Neural progenitor cell (in vitro differentiated cells): ENCODE measurements at regions not wholly inside any gene's neighbourhood (a gene's known extent, or its start where the extent isn't known, plus 50 kb on each side); places are given as distances from the start of the nearest gene placed in this dataset.

ENCODE experiments used
- DNase-seq: peaks from one replicate; pipeline ENCODE4 v3.0.0-alpha.2; 2016; ENCODE audit warnings: low spot score
- H2AFZ ChIP-seq: fragments of 200-600 bp; sonication (generic); replicated peaks from 2 replicates; pipeline ENCODE4 v1.6.1; 2016; ENCODE audit warnings: antibody characterized with exemption
- H3F3A ChIP-seq: fragments of 200-600 bp; sonication (generic); 2 replicates; pipeline ENCODE4 v1.6.1; 2016; ENCODE audit warnings: antibody characterized with exemption, low read depth
- H3K27ac ChIP-seq: fragments of 200-600 bp; sonication (generic); 2 replicates; pipeline ENCODE4 v1.5.1; 2016; ENCODE audit warnings: mild to moderate bottlenecking
- H3K27me3 ChIP-seq: fragments of 200-600 bp; sonication (generic); 2 replicates; pipeline ENCODE4 v1.6.1; 2016; ENCODE audit warnings: mild to moderate bottlenecking, moderate library complexity
- H3K36me3 ChIP-seq: fragments of 200-600 bp; sonication (generic); 2 replicates; pipeline ENCODE4 v1.5.1; 2016
- H3K4me1 ChIP-seq: fragments of 200-600 bp; sonication (generic); 2 replicates; pipeline ENCODE4 v1.6.1; 2016; ENCODE audit warnings: mixed run types
- H3K4me2 ChIP-seq: fragments of 200-600 bp; sonication (generic); 2 replicates; pipeline ENCODE4 v1.6.1; 2016
- H3K4me3 ChIP-seq: fragments of 200-600 bp; sonication (generic); 2 replicates; pipeline ENCODE4 v1.5.1; 2016
- H3K79me2 ChIP-seq: fragments of 200-600 bp; sonication (generic); 2 replicates; pipeline ENCODE4 v1.6.1; 2016; ENCODE audit warnings: low read depth
- H3K9ac ChIP-seq: fragments of 200-600 bp; sonication (generic); 2 replicates; pipeline ENCODE4 v1.6.1; 2016
- H3K9me3 ChIP-seq: fragments of 200-600 bp; sonication (generic); 2 replicates; pipeline ENCODE4 v1.5.1; 2016; ENCODE audit warnings: low read depth
- H4K20me1 ChIP-seq: fragments of 200-600 bp; sonication (generic); 2 replicates; pipeline ENCODE4 v1.6.1; 2016; ENCODE audit warnings: low read depth
- H3K27ac Mint-ChIP-seq: 3 replicates; pipeline ENCODE4 v1.8.0; 2021; ENCODE audit warnings: mixed read lengths
- H3K27me3 Mint-ChIP-seq: 2 replicates; pipeline ENCODE4 v1.8.0; 2022; ENCODE audit warnings: low read depth, mild to moderate bottlenecking, inconsistent platforms, moderate library complexity, mixed read lengths; ENCODE audit not compliant: insufficient read depth
- H3K36me3 Mint-ChIP-seq: 3 replicates; pipeline ENCODE4 v1.8.0; 2021; ENCODE audit warnings: mixed read lengths
- H3K4me1 Mint-ChIP-seq: 3 replicates; pipeline ENCODE4 v1.8.0; 2021; ENCODE audit warnings: mixed read lengths
- H3K4me3 Mint-ChIP-seq: 3 replicates; pipeline ENCODE4 v1.8.0; 2021; ENCODE audit warnings: mild to moderate bottlenecking, moderate library complexity, mixed read lengths
- H3K9me3 Mint-ChIP-seq: 3 replicates; pipeline ENCODE4 v1.8.0; 2020; ENCODE audit warnings: mixed read lengths
- CTCF ChIP-seq: fragments of 200-600 bp; sonication (generic); IDR thresholded peaks from 2 replicates; pipeline ENCODE4 v1.5.1; 2017; ENCODE audit warnings: antibody characterized with exemption, mild to moderate bottlenecking
- EZH2 ChIP-seq: fragments of 200-600 bp; sonication (generic); IDR thresholded peaks from 2 replicates; pipeline ENCODE4 v1.6.1; 2017; ENCODE audit warnings: antibody characterized with exemption, mild to moderate bottlenecking, moderate library complexity
- EZH2phosphoT487 ChIP-seq: fragments of 200-600 bp; sonication (generic); IDR thresholded peaks from 2 replicates; pipeline ENCODE4 v1.6.1; 2017; ENCODE audit warnings: antibody characterized with exemption

GRCh38 chr4:44848466-44848865 lies 122.1 kb upstream of the GNPDA2 start:
- Histone ChIP-seq H3K27me3 (no peaks in the 10 kb centered on the region), H2AFZ (no peak overlapping the region), H3K27ac (no peak overlapping the region), H3K79me2 (no peaks in the 10 kb centered on the region), H3K4me3 (no peak overlapping the region), H3K4me2 (no peak overlapping the region), H3K4me1 (no peaks in the 10 kb centered on the region), H3F3A (no peaks in the 10 kb centered on the region), H4K20me1 (no peaks in the 10 kb centered on the region), H3K36me3 (no peaks in the 10 kb centered on the region), H3K9ac (no peak overlapping the region), H3K9me3 (no peaks in the 10 kb centered on the region)
- Mint-ChIP-seq H3K4me3 (no peak overlapping the region), H3K36me3 (no peaks in the 10 kb centered on the region), H3K27me3 (no peaks in the 10 kb centered on the region), H3K9me3 (peaks cover 6% of the 10 kb centered on the region), H3K4me1 (no peaks in the 10 kb centered on the region), H3K27ac (no peak overlapping the region)
- TF ChIP-seq CTCF (no peak), EZH2 (no peak), EZH2phosphoT487 (no peak)
- DNase-seq: no peak

GRCh38 chr4:44845993-44846392 lies 119.6 kb upstream of the GNPDA2 start:
- no peaks in the 10 kb centered on the region for H3K9me3 Mint-ChIP-seq
- no peaks in the 10 kb centered on the region for H3K9me3 ChIP-seq
- no peaks in the 10 kb centered on the region for H3K4me1 ChIP-seq
- H3K79me2 ChIP-seq: no peaks in the 10 kb centered on the region
- H3K4me3 ChIP-seq: no peak overlapping the region
- H3K27ac ChIP-seq: no peak overlapping the region
- H4K20me1 ChIP-seq: no peaks in the 10 kb centered on the region
- H2AFZ ChIP-seq: no peak overlapping the region
- H3K27me3 ChIP-seq: no peaks in the 10 kb centered on the region
- H3K9ac ChIP-seq: no peak overlapping the region
- no peak for DNase-seq
- no peaks in the 10 kb centered on the region for H3K4me1 Mint-ChIP-seq
- H3K4me3 Mint-ChIP-seq: no peak overlapping the region
- H3K27me3 Mint-ChIP-seq: no peaks in the 10 kb centered on the region
- no peaks in the 10 kb centered on the region for H3F3A ChIP-seq
- no peak overlapping the region for H3K27ac Mint-ChIP-seq
- no peak overlapping the region for H3K4me2 ChIP-seq
- no peaks in the 10 kb centered on the region for H3K36me3 Mint-ChIP-seq
- TF ChIP-seq EZH2 (no peak), CTCF (no peak), EZH2phosphoT487 (no peak)
- no peaks in the 10 kb centered on the region for H3K36me3 ChIP-seq

- H3K27me3 Mint-ChIP-seq: no peaks in the 10 kb centered on the region
- Histone ChIP-seq H3K4me3 (no peak overlapping the region), H3K27me3 (no peaks in the 10 kb centered on the region), H3K4me1 (no peaks in the 10 kb centered on the region), H3K9me3 (no peaks in the 10 kb centered on the region), H3K27ac (no peak overlapping the region), H3K9ac (no peak overlapping the region), H3K4me2 (no peak overlapping the region), H2AFZ (no peak overlapping the region), H3K36me3 (no peaks in the 10 kb centered on the region), H4K20me1 (no peaks in the 10 kb centered on the region), H3F3A (no peaks in the 10 kb centered on the region), H3K79me2 (no peaks in the 10 kb centered on the region)
- H3K9me3 Mint-ChIP-seq: no peaks in the 10 kb centered on the region
- no peak overlapping the region for H3K27ac Mint-ChIP-seq
- no peak for DNase-seq
- TF ChIP-seq CTCF: no peak
- TF ChIP-seq EZH2: no peak
- no peak for TF ChIP-seq EZH2phosphoT487
- H3K4me1 Mint-ChIP-seq: no peaks in the 10 kb centered on the region
- no peak overlapping the region for H3K4me3 Mint-ChIP-seq
- no peaks in the 10 kb centered on the region for H3K36me3 Mint-ChIP-seq
These were observed 119.0 kb upstream of the GNPDA2 start for GRCh38 chr4:44845309-44845708.

GRCh38 chr4:44842531-44842930 lies 116.2 kb upstream of the GNPDA2 start:
- no peaks in the 10 kb centered on the region for H3K4me1 Mint-ChIP-seq

More at GRCh38 chr4:44842531-44842930, 116.2 kb upstream of the GNPDA2 start:
- H3K4me1 ChIP-seq: no peaks in the 10 kb centered on the region
- TF ChIP-seq EZH2phosphoT487 (no peak), EZH2 (no peak), CTCF (no peak)
- no peak overlapping the region for H3K4me3 ChIP-seq
- no peaks in the 10 kb centered on the region for H3K36me3 ChIP-seq
- Mint-ChIP-seq H3K36me3 (no peaks in the 10 kb centered on the region), H3K27ac (no peak overlapping the region), H3K9me3 (no peaks in the 10 kb centered on the region), H3K27me3 (no peaks in the 10 kb centered on the region), H3K4me3 (no peak overlapping the region)
- H2AFZ ChIP-seq: no peak overlapping the region
- no peaks in the 10 kb centered on the region for H3F3A ChIP-seq
- H3K9me3 ChIP-seq: no peaks in the 10 kb centered on the region
- H3K27ac ChIP-seq: no peak overlapping the region
- no peak overlapping the region for H3K9ac ChIP-seq
- DNase-seq: no peak
- H3K4me2 ChIP-seq: no peak overlapping the region
- H3K79me2 ChIP-seq: no peaks in the 10 kb centered on the region
- no peaks in the 10 kb centered on the region for H4K20me1 ChIP-seq
- no peaks in the 10 kb centered on the region for H3K27me3 ChIP-seq
